Astrocyte (in vitro differentiated cells and primary cell): ENCODE measurements at regions not wholly inside any gene's neighbourhood (a gene's known extent, or its start where the extent isn't known, plus 50 kb on each side); places are given as distances from the start of the nearest gene placed in this dataset.

Experiments
- EZH2 ChIP-seq: IDR thresholded peaks from 2 replicates; pipeline ENCODE4 v1.6.1; 2012; ENCODE audit warnings: mild to moderate bottlenecking, low read length, inconsistent platforms; ENCODE audit not compliant: insufficient read depth
- TF ChIP-seq, protein P1 (sequence below): IDR thresholded peaks from 2 replicates; pipeline ENCODE4 v1.5.1; 2011; ENCODE audit warnings: low read depth, mild to moderate bottlenecking, inconsistent platforms, low read length, moderate library complexity; ENCODE audit not compliant: insufficient read depth

DNA sequence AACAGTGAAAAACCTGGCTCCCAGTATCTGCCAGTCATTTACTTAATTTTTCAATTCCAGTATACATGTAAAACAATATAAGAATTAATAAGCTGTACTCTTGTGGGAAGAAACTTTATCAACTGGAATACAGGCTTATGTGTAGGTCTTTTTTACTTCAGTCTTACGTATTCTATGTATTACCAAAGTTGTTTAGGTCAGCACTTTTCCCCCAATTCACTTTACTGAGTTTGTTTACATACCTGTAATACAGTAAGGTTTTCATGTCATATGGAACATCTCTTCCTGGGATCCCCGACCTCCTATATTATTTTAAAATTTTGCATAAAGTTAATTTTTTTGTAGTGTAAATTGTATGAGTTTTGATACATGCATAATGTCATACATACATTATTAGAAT lies 181.8 kb upstream of the OLFM3 start:
- TF ChIP-seq, protein P1, sequence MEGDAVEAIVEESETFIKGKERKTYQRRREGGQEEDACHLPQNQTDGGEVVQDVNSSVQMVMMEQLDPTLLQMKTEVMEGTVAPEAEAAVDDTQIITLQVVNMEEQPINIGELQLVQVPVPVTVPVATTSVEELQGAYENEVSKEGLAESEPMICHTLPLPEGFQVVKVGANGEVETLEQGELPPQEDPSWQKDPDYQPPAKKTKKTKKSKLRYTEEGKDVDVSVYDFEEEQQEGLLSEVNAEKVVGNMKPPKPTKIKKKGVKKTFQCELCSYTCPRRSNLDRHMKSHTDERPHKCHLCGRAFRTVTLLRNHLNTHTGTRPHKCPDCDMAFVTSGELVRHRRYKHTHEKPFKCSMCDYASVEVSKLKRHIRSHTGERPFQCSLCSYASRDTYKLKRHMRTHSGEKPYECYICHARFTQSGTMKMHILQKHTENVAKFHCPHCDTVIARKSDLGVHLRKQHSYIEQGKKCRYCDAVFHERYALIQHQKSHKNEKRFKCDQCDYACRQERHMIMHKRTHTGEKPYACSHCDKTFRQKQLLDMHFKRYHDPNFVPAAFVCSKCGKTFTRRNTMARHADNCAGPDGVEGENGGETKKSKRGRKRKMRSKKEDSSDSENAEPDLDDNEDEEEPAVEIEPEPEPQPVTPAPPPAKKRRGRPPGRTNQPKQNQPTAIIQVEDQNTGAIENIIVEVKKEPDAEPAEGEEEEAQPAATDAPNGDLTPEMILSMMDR = no peak
- no peak for TF ChIP-seq EZH2
